NOMO-1 treated with DMSO at 0.1 percent for 48 hours (cell line): ENCODE measurements at regions not wholly inside any gene's neighbourhood (a gene's known extent, or its start where the extent isn't known, plus 50 kb on each side); places are given as distances from the start of the nearest gene placed in this dataset.

Experiments
- DNase-seq: peaks from one replicate; lab custom pipeline; 2025; ENCODE audit not compliant: unreplicated experiment; lab: John Stamatoyannopoulos, UW

GRCh38 chr2:221156062-221156734, 415.9 kb downstream of the EPHA4 start:
- DNase-seq: no peak

GRCh38 chr2:221161186-221161585, 410.9 kb downstream of the EPHA4 start:
- DNase-seq: no peak

GRCh38 chr2:221166292-221166691, 405.8 kb downstream of the EPHA4 start:
- no peak for DNase-seq

GRCh38 chr2:221167561-221167960, 404.5 kb downstream of the EPHA4 start:
- no peak for DNase-seq

- no peak for DNase-seq
These were observed 402.4 kb downstream of the EPHA4 start for GRCh38 chr2:221169724-221170123.

- DNase-seq: no peak
These were observed 401.6 kb downstream of the EPHA4 start for GRCh38 chr2:221170548-221170947.

- no peak for DNase-seq
These were observed 395.4 kb downstream of the EPHA4 start for GRCh38 chr2:221176667-221177066.

- DNase-seq: no peak
These were observed 394.0 kb downstream of the EPHA4 start for GRCh38 chr2:221178139-221178538.

GRCh38 chr2:221186873-221187272, 385.2 kb downstream of the EPHA4 start:
- no peak for DNase-seq

- no peak for DNase-seq
These were observed 382.6 kb downstream of the EPHA4 start for GRCh38 chr2:221189431-221190067.

- no peak for DNase-seq
These were observed 376.3 kb downstream of the EPHA4 start for GRCh38 chr2:221195829-221196228.

- no peak for DNase-seq
These were observed 374.8 kb downstream of the EPHA4 start for GRCh38 chr2:221197225-221197856.

GRCh38 chr2:221198309-221198708, 373.8 kb downstream of the EPHA4 start:
- DNase-seq: no peak

GRCh38 chr2:221200184-221200839, 371.8 kb downstream of the EPHA4 start:
- DNase-seq: no peak

- no peak for DNase-seq
These were observed 369.7 kb downstream of the EPHA4 start for GRCh38 chr2:221202431-221202830.

- DNase-seq: no peak
These were observed 369.0 kb downstream of the EPHA4 start for GRCh38 chr2:221203125-221203524.

GRCh38 chr2:221203856-221204255, 368.2 kb downstream of the EPHA4 start:
- DNase-seq: no peak

- no peak for DNase-seq
These were observed 367.4 kb downstream of the EPHA4 start for GRCh38 chr2:221204699-221205098.

- no peak for DNase-seq
These were observed 366.9 kb downstream of the EPHA4 start for GRCh38 chr2:221205103-221205673.

GRCh38 chr2:221210686-221211085, 361.4 kb downstream of the EPHA4 start:
- no peak for DNase-seq

- no peak for DNase-seq
These were observed 360.5 kb downstream of the EPHA4 start for GRCh38 chr2:221211653-221212052.

GRCh38 chr2:221212105-221212504, 360.0 kb downstream of the EPHA4 start:
- DNase-seq: no peak
